ENCODE measurements at regions not wholly inside any gene's neighbourhood (a gene's known extent, or its start where the extent isn't known, plus 50 kb on each side); places are given as distances from the start of the nearest gene placed in this dataset.

DNA sequence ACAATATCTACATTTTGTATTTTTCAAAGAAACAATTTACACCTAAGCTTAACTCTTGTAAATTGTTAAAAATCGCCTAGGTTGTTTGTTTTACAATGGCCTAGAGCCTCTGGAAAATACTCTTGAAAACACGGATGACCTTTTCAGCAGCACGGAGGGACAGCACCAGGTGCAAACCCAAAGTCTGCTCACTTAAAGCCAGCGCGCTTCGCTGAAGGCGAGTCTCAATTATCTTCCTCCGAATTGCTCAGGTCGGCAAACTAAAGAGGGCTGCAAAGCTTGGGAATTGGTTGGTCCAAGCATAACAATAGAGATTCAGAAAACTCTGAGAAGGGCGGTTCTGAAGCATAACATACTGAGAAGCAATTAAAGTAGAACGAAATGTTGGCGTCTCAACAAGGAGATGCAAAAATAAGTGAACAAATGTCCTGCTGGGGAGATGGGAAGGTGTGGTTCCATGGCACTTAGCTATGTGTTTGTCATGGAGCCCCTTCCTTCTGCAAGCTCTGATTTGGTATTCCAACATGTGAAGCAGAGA is 139.9 kb upstream of the PITRM1 start:
- TF ChIP-seq, protein P1, sequence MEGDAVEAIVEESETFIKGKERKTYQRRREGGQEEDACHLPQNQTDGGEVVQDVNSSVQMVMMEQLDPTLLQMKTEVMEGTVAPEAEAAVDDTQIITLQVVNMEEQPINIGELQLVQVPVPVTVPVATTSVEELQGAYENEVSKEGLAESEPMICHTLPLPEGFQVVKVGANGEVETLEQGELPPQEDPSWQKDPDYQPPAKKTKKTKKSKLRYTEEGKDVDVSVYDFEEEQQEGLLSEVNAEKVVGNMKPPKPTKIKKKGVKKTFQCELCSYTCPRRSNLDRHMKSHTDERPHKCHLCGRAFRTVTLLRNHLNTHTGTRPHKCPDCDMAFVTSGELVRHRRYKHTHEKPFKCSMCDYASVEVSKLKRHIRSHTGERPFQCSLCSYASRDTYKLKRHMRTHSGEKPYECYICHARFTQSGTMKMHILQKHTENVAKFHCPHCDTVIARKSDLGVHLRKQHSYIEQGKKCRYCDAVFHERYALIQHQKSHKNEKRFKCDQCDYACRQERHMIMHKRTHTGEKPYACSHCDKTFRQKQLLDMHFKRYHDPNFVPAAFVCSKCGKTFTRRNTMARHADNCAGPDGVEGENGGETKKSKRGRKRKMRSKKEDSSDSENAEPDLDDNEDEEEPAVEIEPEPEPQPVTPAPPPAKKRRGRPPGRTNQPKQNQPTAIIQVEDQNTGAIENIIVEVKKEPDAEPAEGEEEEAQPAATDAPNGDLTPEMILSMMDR (IDR thresholded peaks at IDR 0.05) = no peak
- no peak for TF ChIP-seq POLR2A (IDR thresholded peaks at IDR 0.05)

Data from right lobe of liver (tissue), 4 donors.